Esophagus muscularis mucosa (tissue), 4 donors: ENCODE measurements at regions not wholly inside any gene's neighbourhood (a gene's known extent, or its start where the extent isn't known, plus 50 kb on each side); places are given as distances from the start of the nearest gene placed in this dataset.

ENCODE experiments used
- CTCF ChIP-seq, 3 experiments: fragments of 200-600 bp in 2 of 3; fragments of 450-650 bp in 1 of 3; sonication (generic) in 2 of 3; IDR thresholded peaks; one replicate each; pipeline ENCODE4 v1.5.1; 2017 to 2019; ENCODE audit warnings: antibody characterized with exemption in 3 of 3, mild to moderate bottlenecking in 2 of 3, moderate library complexity in 1 of 3
- EP300 ChIP-seq: sonication (generic); formaldehyde crosslinking; IDR thresholded peaks from one replicate; pipeline ENCODE4 v1.6.1; 2017; ENCODE audit warnings: antibody characterized with exemption
- POLR2A ChIP-seq: fragments of 450-650 bp; IDR thresholded peaks from one replicate; pipeline ENCODE4 v1.6.1; 2017; ENCODE audit warnings: antibody characterized with exemption, moderate library complexity, mild to moderate bottlenecking, low read depth
- POLR2AphosphoS5 ChIP-seq, 2 donors: sonication (generic); formaldehyde crosslinking; IDR thresholded peaks; one replicate each; pipeline ENCODE4 v1.6.1; 2017; ENCODE audit warnings: antibody characterized with exemption in 2 of 2

GRCh38 chr3:10570196-10570946 lies 65.0 kb upstream of the ATP2B2 start:
- no peak for TF ChIP-seq CTCF (IDR thresholded peaks at IDR 0.05)
- no peak for TF ChIP-seq POLR2A
- TF ChIP-seq POLR2AphosphoS5 (IDR thresholded peaks at IDR 0.05) = no peak
- no peak for TF ChIP-seq EP300
